OCI-LY1 (cell line): ENCODE measurements at regions not wholly inside any gene's neighbourhood (a gene's known extent, or its start where the extent isn't known, plus 50 kb on each side); places are given as distances from the start of the nearest gene placed in this dataset.
A peak's percentile ranks its signal among the peaks of the same experiment; 100 is the strongest.

Experiments
- H2AFZ ChIP-seq: fragments of 200-600 bp; sonication (generic), shearing (Covaris generic); 2 replicates; pipeline ENCODE4 v1.6.0; 2014; ENCODE audit warnings: antibody characterized with exemption, mild to moderate bottlenecking, low read length
- H3F3A ChIP-seq: fragments of 200-600 bp; sonication (generic), shearing (Covaris generic); 2 replicates; pipeline ENCODE4 v1.6.0; 2014; ENCODE audit warnings: mild to moderate bottlenecking, antibody characterized with exemption, low read length, moderate library complexity; ENCODE audit not compliant: insufficient read depth
- H3K27ac ChIP-seq: fragments of 200-600 bp; sonication (generic); 2 replicates; pipeline ENCODE4 v1.5.1; 2014; ENCODE audit warnings: low read length, mixed run types, mild to moderate bottlenecking, low read depth; ENCODE audit not compliant: poor library complexity, severe bottlenecking
- H3K27me3 ChIP-seq: fragments of 200-600 bp; sonication (generic); 2 replicates; pipeline ENCODE4 v1.6.0; 2014; ENCODE audit warnings: antibody characterized with exemption, mild to moderate bottlenecking, low read length, moderate library complexity; ENCODE audit not compliant: insufficient read depth
- H3K36me3 ChIP-seq: fragments of 200-600 bp; sonication (generic); 2 replicates; pipeline ENCODE4 v1.6.1; 2014; ENCODE audit warnings: mild to moderate bottlenecking, antibody characterized with exemption, low read length, moderate library complexity, mixed read lengths; ENCODE audit not compliant: insufficient read depth
- H3K4me1 ChIP-seq: fragments of 200-600 bp; sonication (generic); 2 replicates; pipeline ENCODE4 v1.5.1; 2014; ENCODE audit warnings: mild to moderate bottlenecking, low read length, moderate library complexity; ENCODE audit not compliant: insufficient read depth, severe bottlenecking
- H3K4me2 ChIP-seq: fragments of 200-600 bp; sonication (generic), shearing (Covaris generic); 2 replicates; pipeline ENCODE4 v1.6.1; 2014; ENCODE audit warnings: low read length
- H3K4me3 ChIP-seq: fragments of 200-600 bp; sonication (generic); 2 replicates; pipeline ENCODE4 v1.5.1; 2014; ENCODE audit warnings: low read length, low read depth, mild to moderate bottlenecking, mixed read lengths; ENCODE audit not compliant: poor library complexity, severe bottlenecking
- H3K79me2 ChIP-seq: fragments of 200-600 bp; shearing (Covaris generic); 2 replicates; pipeline ENCODE4 v1.6.1; 2016; ENCODE audit warnings: mixed run types, low read length, mixed read lengths; ENCODE audit not compliant: insufficient read depth
- H3K9ac ChIP-seq: fragments of 200-600 bp; sonication (generic), shearing (Covaris generic); 2 replicates; pipeline ENCODE4 v1.6.1; 2014; ENCODE audit warnings: mild to moderate bottlenecking, low read length, mixed read lengths
- H3K9me2 ChIP-seq: fragments of 200-600 bp; sonication (generic), shearing (Covaris generic); 2 replicates; pipeline ENCODE4 v1.6.1; 2014; ENCODE audit warnings: low read depth, mild to moderate bottlenecking, low read length, mixed read lengths
- H3K9me3 ChIP-seq: fragments of 200-600 bp; shearing (Covaris generic); 2 replicates; pipeline ENCODE4 v1.6.1; 2014; ENCODE audit warnings: low read length, mixed read lengths
- H4K20me1 ChIP-seq: fragments of 200-600 bp; sonication (generic), shearing (Covaris generic); 2 replicates; pipeline ENCODE4 v1.6.0; 2016; ENCODE audit warnings: mild to moderate bottlenecking, low read length; ENCODE audit not compliant: insufficient read depth
- CTCF ChIP-seq: fragments of 200-600 bp; sonication (generic), shearing (Covaris generic); IDR thresholded peaks from 2 replicates; pipeline ENCODE4 v1.5.1; 2017; ENCODE audit warnings: mild to moderate bottlenecking, antibody characterized with exemption, low read length, moderate library complexity, mixed read lengths
- EZH2 ChIP-seq: fragments of 200-600 bp; sonication (generic), shearing (Covaris generic); IDR thresholded peaks from 2 replicates; pipeline ENCODE4 v1.8.0; 2017; ENCODE audit warnings: borderline replicate concordance, mixed run types, mild to moderate bottlenecking, antibody characterized with exemption, low read length, moderate library complexity, mixed read lengths

GRCh38 chr1:5747426-5748285, 244.6 kb downstream of the NPHP4 start:
- Histone ChIP-seq H3K27me3 (0 out of 2 replicates have a peak, but pooled peaks cover 6% of the 10 kb centered on the region), H2AFZ (no peak overlapping the region), H3K9me3 (no peaks in the 10 kb centered on the region), H3K27ac (no peak overlapping the region), H3K36me3 (no peaks in the 10 kb centered on the region), H3K4me3 (no peak overlapping the region), H3K4me2 (no peak overlapping the region), H4K20me1 (no peaks in the 10 kb centered on the region), H3K9ac (no peak overlapping the region), H3F3A (no peaks in the 10 kb centered on the region), H3K79me2 (no peaks in the 10 kb centered on the region), H3K4me1 (no peaks in the 10 kb centered on the region), H3K9me2 (no peaks in the 10 kb centered on the region)
- TF ChIP-seq EZH2 (no peak), CTCF (no peak)

- Histone ChIP-seq H3F3A (no peaks in the 10 kb centered on the region), H3K4me2 (no peak overlapping the region), H3K79me2 (no peaks in the 10 kb centered on the region), H3K36me3 (no peaks in the 10 kb centered on the region), H3K27ac (no peak overlapping the region), H3K4me1 (no peaks in the 10 kb centered on the region), H4K20me1 (no peaks in the 10 kb centered on the region), H3K9ac (no peak overlapping the region), H2AFZ (no peak overlapping the region), H3K4me3 (no peak overlapping the region), H3K9me2 (no peaks in the 10 kb centered on the region), H3K9me3 (no peaks in the 10 kb centered on the region), H3K27me3 (0 out of 2 replicates have a peak, but pooled peaks cover 6% of the 10 kb centered on the region)
- TF ChIP-seq EZH2 (no peak), CTCF (no peak)
Measured at GRCh38 chr1:5746611-5747425, 245.4 kb downstream of the NPHP4 start.

DNA sequence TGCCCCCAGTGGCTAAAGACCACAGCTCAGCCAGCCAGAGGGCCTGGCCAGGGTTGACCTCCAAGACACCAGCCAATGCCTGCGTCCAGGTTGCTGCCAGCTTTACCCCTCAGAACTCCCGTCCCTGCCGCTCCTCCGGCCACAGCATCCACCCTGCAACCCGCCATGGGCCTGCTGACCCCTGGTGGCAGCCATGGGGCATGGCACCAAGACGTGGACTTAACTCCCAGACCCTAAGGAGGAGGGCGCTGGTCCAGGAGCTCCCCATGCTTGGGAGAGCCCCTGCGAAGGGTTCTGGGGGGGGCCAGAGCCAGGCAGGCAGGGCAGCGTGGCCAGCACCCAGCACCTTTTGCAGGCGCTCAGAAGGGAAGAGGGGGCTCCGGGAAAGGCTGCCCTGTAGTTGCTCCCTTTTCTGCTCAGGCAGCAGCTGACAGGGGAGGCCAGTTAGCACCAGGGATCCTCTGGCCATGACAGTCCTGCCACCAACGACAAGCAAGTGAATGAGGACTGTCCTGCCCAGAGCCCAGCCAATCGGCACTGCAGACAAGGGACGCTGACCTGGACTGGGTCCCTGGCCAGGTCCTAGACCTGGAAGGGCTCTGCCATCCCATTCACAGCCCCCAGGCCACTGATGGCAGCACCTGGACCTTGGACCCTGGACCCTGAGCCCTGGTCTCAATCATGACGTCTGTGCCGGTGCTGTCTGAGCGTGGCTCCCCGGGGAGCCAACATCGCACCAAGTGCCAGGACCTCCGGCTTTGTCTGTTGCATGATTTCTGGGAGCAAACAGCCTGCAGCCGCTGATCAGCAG, 246.2 kb downstream of the NPHP4 start:
- Histone ChIP-seq H3K4me2 (no peak overlapping the region), H4K20me1 (no peaks in the 10 kb centered on the region), H3K36me3 (no peaks in the 10 kb centered on the region), H2AFZ (no peak overlapping the region), H3K27ac (no peak overlapping the region), H3K9me3 (no peaks in the 10 kb centered on the region), H3K27me3 (0 out of 2 replicates have a peak, but pooled peaks cover 6% of the 10 kb centered on the region), H3K4me1 (no peaks in the 10 kb centered on the region), H3K79me2 (no peaks in the 10 kb centered on the region), H3F3A (no peaks in the 10 kb centered on the region), H3K9me2 (no peaks in the 10 kb centered on the region), H3K9ac (no peak overlapping the region), H3K4me3 (no peak overlapping the region)
- TF ChIP-seq CTCF = peak; percentile 84
- no peak for TF ChIP-seq EZH2
